Lower lobe of right lung (tissue), 2 donors: ENCODE measurements at regions not wholly inside any gene's neighbourhood (a gene's known extent, or its start where the extent isn't known, plus 50 kb on each side); places are given as distances from the start of the nearest gene placed in this dataset.
"Not testable (repeated sequence)": the region's sequence is repeated elsewhere in the genome, so short reads cannot be mapped to it uniquely, and the experiment has no call there.

ENCODE experiments used
- ATAC-seq, 2 donors: fragments of 200-7000 bp; cut with Tn5 transposase; one replicate each; pipeline ENCODE4 v1.9.1; 2020 to 2022; ENCODE audit warnings: mild to moderate bottlenecking in 2 of 2, moderate library complexity in 2 of 2
- DNase-seq: peaks from one replicate; pipeline ENCODE4 v3.0.0-alpha.2; 2020
- H3K27ac ChIP-seq: fragments of 200-600 bp; one replicate; pipeline ENCODE4 v1.8.0; 2022
- H3K27me3 ChIP-seq: fragments of 200-600 bp; one replicate; pipeline ENCODE4 v1.8.0; 2022; ENCODE audit warnings: low read depth
- H3K36me3 ChIP-seq: fragments of 200-600 bp; one replicate; pipeline ENCODE4 v1.8.0; 2022; ENCODE audit warnings: mild to moderate bottlenecking
- H3K4me1 ChIP-seq: fragments of 200-600 bp; one replicate; pipeline ENCODE4 v1.8.0; 2022
- H3K4me3 ChIP-seq: fragments of 200-600 bp; one replicate; pipeline ENCODE4 v1.8.0; 2022; ENCODE audit warnings: mild to moderate bottlenecking
- H3K9me3 ChIP-seq: fragments of 200-600 bp; one replicate; pipeline ENCODE4 v1.8.0; 2022
- CTCF ChIP-seq: fragments of 200-600 bp; IDR thresholded peaks from one replicate; pipeline ENCODE4 v1.8.0; 2022; ENCODE audit warnings: antibody characterized with exemption, mild to moderate bottlenecking
- intact Hi-C: fragments of 100-400 bp; cut with DNase I; formaldehyde crosslinking; loops from one replicate; pipeline ENCODE4 v1.11.0; 2022
- donor health status: DM: no; HTN: yes; CAD: no; lungs with severe emphysema.

GRCh38 chr20:47962286-47962963 is 177.1 kb upstream of the SULF2 start:
- Histone ChIP-seq H3K4me1 (no peaks in the 10 kb centered on the region), H3K4me3 (no peak overlapping the region), H3K27me3 (no peaks in the 10 kb centered on the region), H3K36me3 (no peaks in the 10 kb centered on the region), H3K9me3 (no peaks in the 10 kb centered on the region), H3K27ac (no peak overlapping the region)
- no peak for ATAC-seq
- TF ChIP-seq CTCF, result no peak
- no peak for DNase-seq
- intact Hi-C loops, result no loop called here

DNA sequence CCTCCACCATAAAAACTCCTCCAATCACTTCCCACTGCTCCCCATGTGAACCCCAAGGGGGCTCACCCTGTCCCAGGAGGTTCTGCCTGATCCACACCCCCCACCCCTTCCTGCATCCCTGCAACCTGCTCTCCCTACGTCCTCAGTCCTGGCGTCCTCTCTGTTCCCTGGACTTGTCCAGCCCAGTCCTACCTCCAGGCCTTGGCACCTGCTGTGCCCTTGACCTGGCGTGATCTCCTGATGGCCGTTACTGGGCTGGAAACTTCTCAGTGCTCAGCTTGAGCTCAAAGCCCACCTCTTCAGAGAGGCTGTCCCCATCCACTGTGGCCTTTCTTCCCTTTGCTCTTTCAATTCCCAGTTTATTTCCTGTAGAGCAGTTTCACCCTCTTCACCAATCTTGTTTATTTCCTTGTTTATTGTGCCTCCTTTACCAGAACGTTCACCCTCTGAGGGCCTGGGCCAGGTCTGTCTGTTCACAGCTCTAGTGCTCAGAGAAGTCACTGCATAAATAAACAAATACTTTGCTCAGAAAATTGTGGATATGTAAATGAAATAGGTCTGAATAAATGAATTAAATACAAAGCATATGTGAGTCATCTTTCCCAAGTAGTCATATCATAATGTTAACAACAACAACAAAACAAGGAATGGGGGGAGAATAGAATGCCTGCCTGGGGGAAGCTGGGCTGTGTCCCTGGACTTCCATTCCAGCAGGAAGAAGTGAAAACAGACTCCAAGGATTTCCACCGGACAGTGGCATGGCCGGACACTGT is 175.7 kb upstream of the SULF2 start:
- intact Hi-C loops, result no loop called here
- no peak overlapping the region for H3K4me3 ChIP-seq
- H3K27me3 ChIP-seq, result no peaks in the 10 kb centered on the region
- DNase-seq, result no peak
- TF ChIP-seq CTCF, result no peak
- ATAC-seq, result no peak
- H3K27ac ChIP-seq, result no peak overlapping the region
- no peaks in the 10 kb centered on the region for H3K36me3 ChIP-seq
- H3K9me3 ChIP-seq, result no peaks in the 10 kb centered on the region
- H3K4me1 ChIP-seq, result no peaks in the 10 kb centered on the region

DNA sequence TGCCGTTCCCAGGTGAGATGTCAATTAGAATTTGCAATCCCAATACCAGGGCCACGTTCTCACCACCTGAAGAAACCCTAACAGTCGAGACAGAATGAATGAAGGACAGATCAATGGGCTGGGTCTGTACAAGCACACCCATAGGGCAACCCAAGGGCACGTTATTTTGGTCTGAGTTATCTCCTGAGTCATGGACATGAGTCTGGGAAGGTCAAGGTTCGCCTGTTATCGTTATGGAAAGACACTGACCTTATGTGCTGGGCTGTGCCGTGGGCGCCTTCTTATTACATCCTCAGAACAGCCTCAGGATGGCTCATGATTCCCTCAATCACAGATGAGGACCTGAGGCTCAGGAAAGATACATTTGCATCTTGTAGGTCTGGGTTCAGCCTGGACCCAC is 175.0 kb upstream of the SULF2 start:
- no peak overlapping the region for H3K4me3 ChIP-seq
- no peaks in the 10 kb centered on the region for H3K4me1 ChIP-seq
- no peak for TF ChIP-seq CTCF
- H3K9me3 ChIP-seq, result no peaks in the 10 kb centered on the region
- H3K27me3 ChIP-seq, result no peaks in the 10 kb centered on the region
- no peak for ATAC-seq
- no peak for DNase-seq
- no peak overlapping the region for H3K27ac ChIP-seq
- no peaks in the 10 kb centered on the region for H3K36me3 ChIP-seq
- intact Hi-C loops, result no loop called here

- H3K4me3 ChIP-seq, DNase-seq, H3K9me3 ChIP-seq, H3K27ac ChIP-seq, H3K36me3 ChIP-seq, H3K4me1 ChIP-seq, H3K27me3 ChIP-seq, intact Hi-C loops: not testable (repeated sequence)
- ATAC-seq, result peak; percentile 29 to 72
These were observed 172.9 kb upstream of the SULF2 start for GRCh38 chr20:47957989-47958801.

- TF ChIP-seq CTCF, result no peak
- no peak overlapping the region for H3K27ac ChIP-seq
- H3K27me3 ChIP-seq, result no peaks in the 10 kb centered on the region
- H3K36me3 ChIP-seq, result no peaks in the 10 kb centered on the region
- no peaks in the 10 kb centered on the region for H3K9me3 ChIP-seq
- no peaks in the 10 kb centered on the region for H3K4me1 ChIP-seq
- ATAC-seq (no peak), DNase-seq (no peak)
- intact Hi-C loops, result no loop called here
- no peak overlapping the region for H3K4me3 ChIP-seq
These were observed 171.9 kb upstream of the SULF2 start for GRCh38 chr20:47957135-47957534.
